WTC11 (cell line): ENCODE measurements at regions not wholly inside any gene's neighbourhood (a gene's known extent, or its start where the extent isn't known, plus 50 kb on each side); places are given as distances from the start of the nearest gene placed in this dataset.
"Not testable (repeated sequence)": the region's sequence is repeated elsewhere in the genome, so short reads cannot be mapped to it uniquely, and the experiment has no call there.

Experiments used
- ATAC-seq: fragments of 200-7000 bp; cut with Tn5 transposase; 2 replicates; pipeline ENCODE4 v1.10.0; 2021; ENCODE audit warnings: mild to moderate bottlenecking, moderate library complexity
- CTCF ChIA-PET: fragments of 300-600 bp; sonication (Branson Sonifier 250); formaldehyde crosslinking; loops from one replicate; lab custom pipeline; 2021; ENCODE audit warnings: antibody characterized with exemption; lab: Charles Lee
- POLR2A ChIA-PET: fragments of 350-600 bp; sonication (Branson Sonifier 250); formaldehyde crosslinking; loops from one replicate; lab custom pipeline; 2021; ENCODE audit warnings: antibody characterized with exemption; lab: Charles Lee
- DNase-seq: peaks from one replicate; pipeline ENCODE4 v3.0.0; 2021; ENCODE audit warnings: low spot score
- H3K27ac Mint-ChIP-seq: 2 replicates; pipeline ENCODE4 v1.8.0; 2021; ENCODE audit warnings: mixed read lengths
- H3K27me3 Mint-ChIP-seq: 2 replicates; pipeline ENCODE4 v1.8.0; 2021; ENCODE audit warnings: low read depth, mild to moderate bottlenecking, moderate library complexity, mixed read lengths
- H3K36me3 Mint-ChIP-seq: 2 replicates; pipeline ENCODE4 v1.8.0; 2021; ENCODE audit warnings: mixed read lengths
- H3K4me1 Mint-ChIP-seq: 2 replicates; pipeline ENCODE4 v1.8.0; 2022; ENCODE audit warnings: mixed read lengths
- H3K4me3 Mint-ChIP-seq: 2 replicates; pipeline ENCODE4 v1.8.0; 2021; ENCODE audit warnings: mild to moderate bottlenecking, moderate library complexity, mixed read lengths
- H3K9me3 Mint-ChIP-seq: 2 replicates; pipeline ENCODE4 v1.8.0; 2021; ENCODE audit warnings: mixed read lengths
- EMX1 ChIP-seq: fragments of 250-450 bp; sonication (Bioruptor Pico); IDR thresholded peaks from 2 replicates; pipeline ENCODE4 v1.8.0; 2021; ENCODE audit warnings: mild to moderate bottlenecking
- FOXK1 ChIP-seq: sonication (generic); formaldehyde crosslinking; IDR thresholded peaks from 2 replicates; pipeline ENCODE4 v1.8.0; 2022; ENCODE audit warnings: mild to moderate bottlenecking, moderate library complexity, missing genetic modification reagents
- GRHL2 ChIP-seq: fragments of 250-450 bp; sonication (Bioruptor Pico); IDR thresholded peaks from 2 replicates; pipeline ENCODE4 v1.8.0; 2022; ENCODE audit warnings: mild to moderate bottlenecking, moderate library complexity; ENCODE audit not compliant: insufficient replicate concordance, severe bottlenecking
- HMGXB4 ChIP-seq: sonication (generic); formaldehyde crosslinking; IDR thresholded peaks from 2 replicates; pipeline ENCODE4 v1.8.1; 2023; ENCODE audit warnings: mild to moderate bottlenecking, moderate library complexity, missing genetic modification reagents
- OVOL2 ChIP-seq: fragments of 250-450 bp; sonication (Bioruptor Pico); IDR thresholded peaks from 2 replicates; pipeline ENCODE4 v1.9.0; 2021; ENCODE audit warnings: mild to moderate bottlenecking, borderline replicate concordance
- TCF7 ChIP-seq: sonication (generic); formaldehyde crosslinking; IDR thresholded peaks from 2 replicates; pipeline ENCODE4 v1.8.0; 2022; ENCODE audit warnings: mild to moderate bottlenecking, low read depth, missing genetic modification reagents, moderate library complexity
- ZNF121 ChIP-seq: sonication (generic); formaldehyde crosslinking; IDR thresholded peaks from 2 replicates; pipeline ENCODE4 v1.8.0; 2023; ENCODE audit warnings: missing genetic modification reagents
- ZNF416 ChIP-seq: fragments of 250-450 bp; sonication (Bioruptor Pico); IDR thresholded peaks from 2 replicates; pipeline ENCODE4 v1.9.0; 2021; ENCODE audit warnings: mild to moderate bottlenecking, inconsistent platforms
- ZNF423 ChIP-seq: fragments of 250-450 bp; sonication (Bioruptor Pico); IDR thresholded peaks from 2 replicates; pipeline ENCODE4 v2.1.2; 2022; ENCODE audit warnings: mild to moderate bottlenecking, moderate library complexity
- ZNF512 ChIP-seq: sonication (generic); formaldehyde crosslinking; IDR thresholded peaks from 2 replicates; pipeline ENCODE4 v1.8.1; 2022; ENCODE audit warnings: missing genetic modification reagents, borderline replicate concordance
- TF ChIP-seq, protein P1 (sequence below): sonication (generic); formaldehyde crosslinking; IDR thresholded peaks from 2 replicates; pipeline ENCODE4 v1.8.1; 2022; ENCODE audit warnings: mild to moderate bottlenecking, missing genetic modification reagents, moderate library complexity, borderline replicate concordance
- TF ChIP-seq, protein P2 (sequence below): sonication (generic); formaldehyde crosslinking; IDR thresholded peaks from 2 replicates; pipeline ENCODE4 v1.8.0; 2023; ENCODE audit warnings: mild to moderate bottlenecking, missing genetic modification reagents
- TF ChIP-seq, protein P3 (sequence below): sonication (generic); formaldehyde crosslinking; IDR thresholded peaks from 2 replicates; pipeline ENCODE4 v1.8.0; 2022; ENCODE audit warnings: mild to moderate bottlenecking, missing genetic modification reagents
- TF ChIP-seq, protein P4 (sequence below): sonication (generic); formaldehyde crosslinking; IDR thresholded peaks from 2 replicates; pipeline ENCODE4 v1.8.0; 2022; ENCODE audit warnings: mild to moderate bottlenecking, missing genetic modification reagents

DNA sequence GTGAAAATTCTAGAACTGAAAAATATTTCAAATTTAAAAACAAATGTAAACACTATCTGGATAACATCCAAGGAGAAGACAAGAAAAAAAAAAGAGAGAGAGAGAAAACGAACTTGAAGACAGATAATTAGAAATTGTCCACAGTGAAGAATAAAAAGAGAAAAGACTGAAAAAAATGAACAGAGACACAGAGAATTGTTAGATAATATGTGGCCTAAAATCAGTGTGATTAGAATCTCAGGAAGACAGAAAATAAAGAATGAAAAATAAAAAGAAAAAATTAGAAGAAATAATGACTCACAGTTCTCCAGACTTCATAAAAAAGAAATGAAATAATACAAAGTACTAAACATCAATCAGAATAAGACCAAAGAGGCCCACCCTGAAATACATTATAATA is 1209.3 kb downstream of the FSCB start (continued):
- TF ChIP-seq, protein P1, sequence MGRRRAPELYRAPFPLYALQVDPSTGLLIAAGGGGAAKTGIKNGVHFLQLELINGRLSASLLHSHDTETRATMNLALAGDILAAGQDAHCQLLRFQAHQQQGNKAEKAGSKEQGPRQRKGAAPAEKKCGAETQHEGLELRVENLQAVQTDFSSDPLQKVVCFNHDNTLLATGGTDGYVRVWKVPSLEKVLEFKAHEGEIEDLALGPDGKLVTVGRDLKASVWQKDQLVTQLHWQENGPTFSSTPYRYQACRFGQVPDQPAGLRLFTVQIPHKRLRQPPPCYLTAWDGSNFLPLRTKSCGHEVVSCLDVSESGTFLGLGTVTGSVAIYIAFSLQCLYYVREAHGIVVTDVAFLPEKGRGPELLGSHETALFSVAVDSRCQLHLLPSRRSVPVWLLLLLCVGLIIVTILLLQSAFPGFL (CRISPR knock-in tag): no peak

- H3K9me3 Mint-ChIP-seq, H3K4me1 Mint-ChIP-seq, H3K4me3 Mint-ChIP-seq, POLR2A ChIA-PET, H3K36me3 Mint-ChIP-seq, ATAC-seq, H3K27ac Mint-ChIP-seq, CTCF ChIA-PET, H3K27me3 Mint-ChIP-seq, DNase-seq: not testable (repeated sequence)
Observed at GRCh38 chr14:43296061-43296460, 1211.0 kb downstream of the FSCB start.

DNA sequence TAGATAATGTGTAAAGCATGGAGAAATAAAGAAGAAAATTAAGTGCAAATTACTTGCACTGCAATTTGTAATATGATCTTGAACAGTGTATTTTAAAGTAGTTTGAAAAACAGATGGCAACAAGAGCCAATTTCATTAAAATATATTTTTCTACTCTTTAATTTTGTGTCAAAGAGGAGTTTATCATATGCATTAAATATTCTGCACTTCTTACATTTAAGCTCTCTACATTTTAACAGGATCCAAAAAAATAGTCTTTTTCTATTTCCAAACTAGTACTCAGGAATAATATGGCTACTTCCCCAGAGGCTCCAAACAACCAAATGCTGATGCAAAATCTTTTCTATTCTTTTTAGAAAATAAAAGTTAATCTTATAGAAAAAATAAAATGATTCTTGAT is 1221.5 kb downstream of the FSCB start:
- Mint-ChIP-seq H3K27me3 (no peaks in the 10 kb centered on the region), H3K4me3 (no peak overlapping the region), H3K9me3 (peaks cover 6% of the 10 kb centered on the region; the same call in 1 of the 2 replicates), H3K4me1 (no peaks in the 10 kb centered on the region; the same call in 1 of the 2 replicates), H3K36me3 (no peaks in the 10 kb centered on the region), H3K27ac (no peak overlapping the region)
- DNase-seq: no peak
- no peak for ATAC-seq
- TF ChIP-seq TCF7 (CRISPR knock-in tag): no peak
- no peak for TF ChIP-seq ZNF512
- TF ChIP-seq ZNF121 (CRISPR knock-in tag): no peak
- TF ChIP-seq, protein P2, sequence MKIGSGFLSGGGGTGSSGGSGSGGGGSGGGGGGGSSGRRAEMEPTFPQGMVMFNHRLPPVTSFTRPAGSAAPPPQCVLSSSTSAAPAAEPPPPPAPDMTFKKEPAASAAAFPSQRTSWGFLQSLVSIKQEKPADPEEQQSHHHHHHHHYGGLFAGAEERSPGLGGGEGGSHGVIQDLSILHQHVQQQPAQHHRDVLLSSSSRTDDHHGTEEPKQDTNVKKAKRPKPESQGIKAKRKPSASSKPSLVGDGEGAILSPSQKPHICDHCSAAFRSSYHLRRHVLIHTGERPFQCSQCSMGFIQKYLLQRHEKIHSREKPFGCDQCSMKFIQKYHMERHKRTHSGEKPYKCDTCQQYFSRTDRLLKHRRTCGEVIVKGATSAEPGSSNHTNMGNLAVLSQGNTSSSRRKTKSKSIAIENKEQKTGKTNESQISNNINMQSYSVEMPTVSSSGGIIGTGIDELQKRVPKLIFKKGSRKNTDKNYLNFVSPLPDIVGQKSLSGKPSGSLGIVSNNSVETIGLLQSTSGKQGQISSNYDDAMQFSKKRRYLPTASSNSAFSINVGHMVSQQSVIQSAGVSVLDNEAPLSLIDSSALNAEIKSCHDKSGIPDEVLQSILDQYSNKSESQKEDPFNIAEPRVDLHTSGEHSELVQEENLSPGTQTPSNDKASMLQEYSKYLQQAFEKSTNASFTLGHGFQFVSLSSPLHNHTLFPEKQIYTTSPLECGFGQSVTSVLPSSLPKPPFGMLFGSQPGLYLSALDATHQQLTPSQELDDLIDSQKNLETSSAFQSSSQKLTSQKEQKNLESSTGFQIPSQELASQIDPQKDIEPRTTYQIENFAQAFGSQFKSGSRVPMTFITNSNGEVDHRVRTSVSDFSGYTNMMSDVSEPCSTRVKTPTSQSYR (CRISPR knock-in tag): no peak
- TF ChIP-seq FOXK1: no peak
- TF ChIP-seq EMX1 (CRISPR knock-in tag): no peak
- no peak for TF ChIP-seq HMGXB4
- TF ChIP-seq, protein P3, sequence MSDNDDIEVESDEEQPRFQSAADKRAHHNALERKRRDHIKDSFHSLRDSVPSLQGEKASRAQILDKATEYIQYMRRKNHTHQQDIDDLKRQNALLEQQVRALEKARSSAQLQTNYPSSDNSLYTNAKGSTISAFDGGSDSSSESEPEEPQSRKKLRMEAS (CRISPR knock-in tag): no peak
- no peak for TF ChIP-seq ZNF423 (CRISPR knock-in tag)
- TF ChIP-seq OVOL2 (CRISPR knock-in tag): no peak
- TF ChIP-seq, protein P1 (CRISPR knock-in tag): no peak
- TF ChIP-seq GRHL2 (CRISPR knock-in tag): no peak
- TF ChIP-seq, protein P4, sequence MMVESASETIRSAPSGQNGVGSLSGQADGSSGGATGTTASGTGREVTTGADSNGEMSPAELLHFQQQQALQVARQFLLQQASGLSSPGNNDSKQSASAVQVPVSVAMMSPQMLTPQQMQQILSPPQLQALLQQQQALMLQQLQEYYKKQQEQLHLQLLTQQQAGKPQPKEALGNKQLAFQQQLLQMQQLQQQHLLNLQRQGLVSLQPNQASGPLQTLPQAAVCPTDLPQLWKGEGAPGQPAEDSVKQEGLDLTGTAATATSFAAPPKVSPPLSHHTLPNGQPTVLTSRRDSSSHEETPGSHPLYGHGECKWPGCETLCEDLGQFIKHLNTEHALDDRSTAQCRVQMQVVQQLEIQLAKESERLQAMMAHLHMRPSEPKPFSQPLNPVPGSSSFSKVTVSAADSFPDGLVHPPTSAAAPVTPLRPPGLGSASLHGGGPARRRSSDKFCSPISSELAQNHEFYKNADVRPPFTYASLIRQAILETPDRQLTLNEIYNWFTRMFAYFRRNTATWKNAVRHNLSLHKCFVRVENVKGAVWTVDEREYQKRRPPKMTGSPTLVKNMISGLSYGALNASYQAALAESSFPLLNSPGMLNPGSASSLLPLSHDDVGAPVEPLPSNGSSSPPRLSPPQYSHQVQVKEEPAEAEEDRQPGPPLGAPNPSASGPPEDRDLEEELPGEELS: no peak
- no peak for TF ChIP-seq ZNF416 (CRISPR knock-in tag)
- POLR2A ChIA-PET: no interaction called here
- CTCF ChIA-PET: no interaction called here
